HG03060 (cell line): ENCODE measurements at regions not wholly inside any gene's neighbourhood (a gene's known extent, or its start where the extent isn't known, plus 50 kb on each side); places are given as distances from the start of the nearest gene placed in this dataset.

ENCODE experiments used
- ATAC-seq: cut with Tn5 transposase; IDR thresholded peaks from one replicate; pipeline ENCODE4 v1.9.1; 2021; ENCODE audit warnings: low read depth, moderate number of reproducible peaks; ENCODE audit not compliant: unreplicated experiment

DNA sequence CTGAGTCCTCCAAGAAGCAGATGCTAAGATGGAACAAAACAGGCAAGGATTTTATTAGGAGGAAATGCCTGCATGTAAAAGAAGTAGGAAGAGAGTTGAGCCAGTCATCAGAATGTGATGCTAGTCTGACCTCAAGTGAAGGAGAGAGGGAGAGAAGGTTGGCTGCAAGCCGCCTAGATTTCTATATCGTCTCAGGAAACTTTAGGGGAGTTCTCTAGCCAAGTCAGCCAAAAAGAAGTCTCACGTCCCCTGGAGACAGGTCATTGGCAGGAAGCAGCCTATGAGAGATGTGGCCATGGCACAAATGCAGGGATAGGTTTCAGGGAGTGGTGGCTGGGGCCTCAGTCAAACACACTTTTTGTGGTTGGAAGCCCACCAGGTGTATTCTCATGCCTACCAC is 378.0 kb downstream of the CD109 start:
- no peak for ATAC-seq

DNA sequence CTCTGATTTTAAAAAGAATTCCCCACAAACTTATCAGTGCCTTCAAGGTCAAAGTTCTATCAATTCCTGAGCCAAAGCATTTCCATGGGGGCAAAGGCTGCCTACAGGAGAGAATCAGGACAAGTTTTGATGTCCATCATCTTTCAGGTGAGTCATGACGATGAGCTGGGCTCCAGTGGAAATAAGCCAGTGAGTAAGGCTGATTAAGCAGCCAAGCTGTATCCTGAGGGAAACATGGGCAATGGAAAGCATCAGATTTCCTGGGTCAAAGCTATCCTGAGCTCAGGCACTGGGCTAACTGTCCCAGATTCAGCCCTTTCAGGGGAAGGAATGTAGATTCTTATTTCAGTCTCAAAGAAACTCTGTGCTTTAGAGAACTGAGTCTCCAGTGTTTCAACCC is 377.4 kb downstream of the CD109 start:
- no peak for ATAC-seq

DNA sequence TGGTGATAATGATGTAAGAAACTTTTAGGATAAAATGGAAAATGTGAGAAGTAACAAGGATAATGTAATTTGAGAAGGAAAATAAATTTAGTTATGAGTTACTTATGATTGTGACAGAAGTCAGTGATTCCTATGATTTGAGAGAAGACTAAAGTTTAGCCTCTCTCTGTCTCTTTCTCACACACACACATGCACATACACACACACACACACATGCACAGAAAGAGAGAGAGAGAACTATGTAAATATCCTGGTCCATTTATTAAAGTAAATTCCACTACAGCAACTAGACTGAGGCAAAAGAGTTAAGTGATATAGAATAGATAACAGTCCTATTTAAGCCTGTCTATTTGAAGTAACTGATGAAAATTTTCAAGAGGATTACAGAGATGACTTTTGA is 375.2 kb downstream of the CD109 start:
- ATAC-seq, result no peak

DNA sequence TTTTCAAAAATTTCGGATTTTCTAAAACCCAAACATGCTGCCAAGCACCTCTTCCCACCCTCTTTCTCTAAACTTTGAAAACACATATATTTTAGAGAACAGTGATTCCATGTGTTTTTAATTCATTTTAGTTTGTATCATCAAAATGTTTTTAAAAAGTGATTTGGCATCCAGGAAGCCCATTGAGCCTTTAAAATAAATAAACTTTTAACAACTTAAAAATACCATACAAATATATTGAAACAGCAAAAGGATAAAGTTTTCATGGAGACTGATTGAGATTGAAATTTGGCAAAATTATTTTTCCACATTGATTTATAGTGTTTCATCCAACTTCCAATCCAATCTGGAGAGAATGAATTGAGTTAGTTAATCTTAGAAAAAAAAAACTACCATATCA is 374.7 kb downstream of the CD109 start:
- no peak for ATAC-seq

DNA sequence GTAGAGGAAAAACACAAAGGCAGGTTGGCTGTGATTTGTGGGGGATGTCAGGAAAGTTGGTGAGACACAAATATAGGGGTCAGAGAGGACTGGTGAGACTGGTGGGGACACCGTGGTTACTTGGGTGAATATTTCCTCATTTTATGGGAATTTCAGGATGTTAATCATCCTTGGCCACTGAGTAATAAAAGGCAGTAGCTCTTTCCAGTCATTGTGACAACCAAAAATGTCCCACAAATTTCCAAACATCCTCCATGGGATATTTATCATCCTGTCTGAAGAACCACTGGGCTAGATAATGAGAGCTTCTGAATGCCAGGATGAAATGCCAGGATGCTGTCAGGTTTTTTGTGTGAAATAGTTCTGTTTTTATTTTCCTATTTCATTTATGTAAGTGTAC is 374.1 kb downstream of the CD109 start:
- no peak for ATAC-seq

DNA sequence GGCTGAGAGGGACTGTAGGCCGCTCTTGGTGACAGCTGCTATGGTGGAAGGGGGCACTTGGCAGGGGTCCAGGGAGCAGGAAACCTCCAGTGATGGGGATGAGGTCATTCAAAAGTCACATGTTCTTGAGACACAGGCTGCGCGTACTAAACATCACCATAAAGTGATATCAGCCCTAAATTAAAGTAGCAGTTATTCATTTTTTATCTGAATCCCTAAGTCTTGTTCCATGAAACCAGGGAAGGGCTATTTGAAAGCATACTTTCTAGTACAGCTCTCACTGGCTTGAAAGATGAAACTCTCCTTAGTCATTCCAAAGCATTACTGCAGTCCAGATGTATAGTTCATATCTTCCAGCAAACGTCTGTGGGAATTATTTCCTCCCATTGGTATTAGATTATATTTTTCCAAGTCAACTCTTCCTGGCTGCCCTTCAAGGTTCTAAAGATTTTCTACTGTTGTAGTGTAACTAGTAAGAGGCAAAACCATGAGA is 373.1 kb downstream of the CD109 start:
- no peak for ATAC-seq

DNA sequence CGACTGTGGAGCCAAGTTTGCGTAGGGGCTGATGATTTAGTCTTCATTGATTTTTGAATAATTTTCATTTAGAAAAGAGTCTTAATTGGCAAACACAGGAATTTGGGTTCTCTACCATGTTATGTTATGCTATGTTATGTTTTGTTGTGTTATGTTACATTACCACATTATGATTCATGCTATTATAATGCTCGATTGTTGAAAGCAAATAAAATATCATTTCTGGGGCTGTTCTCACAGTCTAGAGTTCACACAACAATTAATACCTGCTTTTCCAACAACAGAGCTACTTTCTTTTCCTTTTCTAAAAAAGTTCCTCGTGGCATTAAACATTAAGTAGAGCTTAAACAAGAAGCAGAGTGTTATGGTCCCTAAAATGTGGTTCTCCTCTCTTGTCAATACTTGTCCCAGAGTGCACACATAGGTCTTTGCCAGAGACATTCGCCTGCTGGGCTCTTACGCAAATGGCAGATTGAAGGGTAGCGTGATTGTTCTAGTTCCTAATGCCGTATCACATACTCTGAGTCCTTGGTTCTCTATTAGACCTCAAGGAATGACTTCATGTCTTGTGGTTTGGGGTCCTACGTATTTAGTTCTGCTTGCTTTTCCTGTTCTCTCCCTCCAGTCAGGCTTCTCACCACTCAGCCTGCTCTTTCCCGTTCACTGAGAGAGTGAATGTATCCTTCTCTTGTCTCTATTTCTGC is 370.3 kb downstream of the CD109 start:
- ATAC-seq, result no peak

DNA sequence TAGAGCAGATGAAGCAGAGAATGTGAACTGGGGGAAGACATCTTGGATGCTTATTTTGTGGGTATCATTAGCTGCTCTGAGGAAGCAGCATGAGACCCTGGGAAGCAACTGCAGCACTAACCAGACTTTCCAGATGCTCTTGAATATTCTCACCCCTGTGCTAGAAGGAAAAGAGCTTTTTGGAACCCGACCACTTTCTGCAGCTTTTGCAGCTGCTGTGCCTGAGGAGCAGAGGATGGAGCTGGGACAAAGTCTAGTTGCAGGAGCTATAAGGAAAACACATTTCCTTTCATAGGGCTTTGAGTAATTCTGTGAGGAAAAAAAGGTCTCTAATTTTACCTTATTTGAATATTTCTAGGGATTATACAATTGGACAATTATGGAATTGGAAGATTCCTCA is 369.7 kb downstream of the CD109 start:
- no peak for ATAC-seq

- no peak for ATAC-seq
Measured at GRCh38 chr6:74063391-74063790, 367.4 kb downstream of the CD109 start.

- ATAC-seq, result no peak
Measured at GRCh38 chr6:74061201-74061600, 365.2 kb downstream of the CD109 start.

DNA sequence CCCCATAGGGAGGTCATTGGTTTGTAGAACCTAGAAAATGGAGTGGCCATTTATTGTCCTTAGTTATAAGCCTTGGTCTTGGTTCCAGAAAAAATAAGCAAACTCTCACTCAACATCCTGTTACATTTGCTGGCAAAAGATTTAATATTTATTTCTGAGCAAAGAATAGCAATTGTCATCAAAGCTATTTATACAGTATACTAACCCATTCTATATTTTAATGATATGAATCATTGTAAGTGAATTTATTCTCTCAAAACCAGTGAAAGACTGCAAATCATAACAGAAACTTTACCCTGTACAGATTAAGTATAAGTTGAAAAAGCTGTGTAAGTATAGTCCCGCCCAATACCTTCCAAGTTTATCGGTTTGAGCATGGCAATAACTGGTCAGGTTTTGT is 364.4 kb downstream of the CD109 start:
- no peak for ATAC-seq

GRCh38 chr6:74058606-74059005 is 362.6 kb downstream of the CD109 start:
- no peak for ATAC-seq

- no peak for ATAC-seq
Measured at GRCh38 chr6:74057326-74057725, 361.3 kb downstream of the CD109 start.

DNA sequence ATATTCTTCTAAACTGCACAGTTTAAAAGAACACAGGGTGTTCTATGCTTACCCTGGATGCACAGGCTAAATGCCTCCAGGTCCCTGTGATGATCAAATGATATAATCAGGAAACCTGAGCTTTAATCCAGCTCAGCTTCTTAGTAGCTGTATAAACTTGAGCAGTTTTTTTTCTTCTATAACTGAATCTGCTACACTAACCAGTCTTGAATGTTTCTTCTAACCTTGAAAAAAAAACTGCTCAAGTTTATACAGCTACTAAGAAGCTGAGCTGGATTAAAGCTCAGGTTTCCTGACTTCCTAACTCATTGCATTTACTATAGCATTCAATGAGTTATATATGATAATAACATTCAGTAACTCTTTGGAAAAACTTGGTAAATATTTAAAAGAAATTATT is 358.2 kb downstream of the CD109 start:
- ATAC-seq, result no peak

DNA sequence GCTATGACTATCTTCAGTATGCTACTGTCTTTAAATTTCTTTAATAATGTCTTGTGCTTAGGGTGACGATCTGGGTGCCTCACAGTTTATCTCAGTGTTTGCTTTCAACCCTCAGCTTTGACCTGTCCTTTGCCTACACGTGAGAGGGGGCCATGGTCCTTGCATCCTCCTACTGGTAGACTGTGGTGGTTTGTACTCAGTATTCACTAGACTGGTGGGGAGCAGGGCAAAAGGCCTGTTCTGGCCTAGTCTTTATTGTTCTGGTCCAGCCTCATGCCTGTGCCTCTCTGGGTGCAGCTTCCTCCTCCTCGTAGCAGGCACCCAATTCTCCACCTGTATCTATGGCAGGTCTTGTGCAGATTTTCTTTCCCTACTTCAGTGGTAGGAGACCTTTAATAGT is 354.9 kb downstream of the CD109 start:
- no peak for ATAC-seq

GRCh38 chr6:74048387-74048786 is 352.4 kb downstream of the CD109 start:
- no peak for ATAC-seq

GRCh38 chr6:74044417-74045096 is 348.6 kb downstream of the CD109 start:
- ATAC-seq, result no peak

GRCh38 chr6:74041420-74041819 is 345.4 kb downstream of the CD109 start:
- no peak for ATAC-seq

- no peak for ATAC-seq
Measured at GRCh38 chr6:74018825-74019224, 322.8 kb downstream of the CD109 start.

DNA sequence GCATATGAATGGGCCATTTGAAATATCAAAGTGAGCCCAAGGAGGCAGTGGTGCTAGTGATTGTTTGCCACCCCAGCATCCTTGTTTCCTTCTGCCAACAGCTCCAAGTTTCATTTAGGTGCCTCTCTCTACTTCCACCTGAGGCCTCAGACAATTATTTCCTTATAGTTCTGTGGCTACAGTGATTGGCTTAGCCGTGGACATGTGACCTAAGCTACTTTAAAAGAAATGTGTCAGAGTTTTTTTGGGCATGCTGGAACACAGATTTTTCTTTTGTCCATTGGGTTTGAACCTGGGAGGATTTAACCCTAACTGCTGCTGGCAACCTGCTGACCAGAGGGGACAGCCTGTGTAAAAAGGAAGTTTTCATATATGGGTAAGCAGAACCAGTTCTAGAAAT is 319.4 kb downstream of the CD109 start:
- no peak for ATAC-seq

GRCh38 chr6:74000666-74001490 is 304.9 kb downstream of the CD109 start:
- no peak for ATAC-seq
